Stimulated activated CD8-positive, alpha-beta memory T cell treated with anti-CD3 and anti-CD28 coated beads, Interleukin-7, amount 100 ng/mL, for 4 hours (primary cell): ENCODE measurements at regions not wholly inside any gene's neighbourhood (a gene's known extent, or its start where the extent isn't known, plus 50 kb on each side); places are given as distances from the start of the nearest gene placed in this dataset.
"Not testable (repeated sequence)": the region's sequence is repeated elsewhere in the genome, so short reads cannot be mapped to it uniquely, and the experiment has no call there.

Experiments used
- DNase-seq, 2 donors: peaks; one replicate each; pipeline ENCODE4 v3.0.0-alpha.2; 2020; ENCODE audit warnings: low read depth in 2 of 2

DNA sequence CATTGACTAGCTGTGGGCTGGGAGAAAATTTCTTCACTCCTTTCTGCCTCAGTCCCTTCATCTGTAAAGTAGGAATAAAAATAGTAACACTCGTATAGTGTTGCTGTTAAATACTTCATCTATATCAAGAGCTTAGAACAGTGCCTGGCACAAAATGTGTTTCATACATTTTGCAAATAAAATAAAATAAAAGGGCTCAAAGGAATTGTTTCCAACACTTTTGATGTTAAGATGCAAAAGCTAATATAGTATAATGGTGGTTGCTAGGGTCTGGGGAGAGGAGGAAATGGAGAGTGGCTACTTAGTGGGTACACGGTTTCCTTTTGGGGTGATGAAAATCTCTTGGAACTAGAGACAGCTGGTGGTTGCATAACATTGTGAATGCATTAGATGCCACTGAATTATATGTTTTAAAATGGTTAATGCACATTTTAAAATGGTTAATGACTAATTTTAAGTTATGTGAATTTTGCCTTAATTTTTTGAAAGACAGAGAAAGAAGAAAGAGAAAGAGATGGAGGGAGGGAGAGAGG, 542.1 kb upstream of the ID2 start:
- DNase-seq: no peak

DNA sequence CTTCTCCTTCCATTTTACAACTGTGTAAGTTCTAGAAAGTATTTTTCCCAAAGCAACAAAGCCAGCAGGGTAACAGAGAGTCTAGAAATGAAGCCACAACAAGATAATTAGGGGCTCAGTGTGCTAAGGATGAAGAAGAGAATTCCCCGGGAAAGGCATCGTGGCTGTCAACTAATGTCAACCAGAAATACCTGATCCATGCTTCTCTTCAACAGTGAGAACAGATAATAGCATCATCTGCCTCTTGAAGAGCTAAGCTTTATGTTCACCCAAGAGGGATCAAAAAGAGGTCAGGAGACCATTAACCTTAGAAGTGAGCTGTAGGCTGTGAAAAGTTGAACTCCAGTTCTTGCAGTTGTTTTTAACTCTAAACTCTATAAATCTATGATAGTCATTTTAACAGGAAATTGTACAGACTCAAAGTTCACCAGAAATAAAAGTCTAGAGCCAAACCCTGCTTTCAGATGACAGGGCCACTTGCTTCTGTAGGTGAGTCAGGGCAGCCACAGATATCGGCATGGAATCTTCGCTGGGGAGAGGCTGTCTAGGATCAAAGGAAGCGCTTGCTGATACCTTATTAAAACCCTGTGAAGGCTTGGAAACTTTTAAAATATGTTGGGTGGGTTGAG, 540.7 kb upstream of the ID2 start:
- DNase-seq: no peak

DNA sequence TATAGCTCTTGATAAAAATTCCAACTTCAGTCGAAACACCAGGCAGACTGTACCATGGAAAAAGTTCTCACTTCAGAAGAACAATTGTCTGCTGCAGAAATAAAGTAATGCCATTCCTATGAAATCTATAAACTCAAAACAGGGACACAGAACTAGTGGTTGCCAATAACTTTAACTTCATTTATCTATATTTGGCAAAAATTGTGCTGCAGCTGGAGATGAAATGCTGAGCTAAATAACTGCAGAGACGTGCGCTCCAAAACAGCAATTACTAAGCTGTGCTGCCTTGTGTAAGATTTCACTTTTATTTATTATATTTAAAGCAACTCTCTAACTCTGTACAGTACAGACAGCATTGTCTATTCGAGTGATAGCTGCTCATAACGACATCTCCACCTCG, 540.1 kb upstream of the ID2 start:
- no peak for DNase-seq

DNA sequence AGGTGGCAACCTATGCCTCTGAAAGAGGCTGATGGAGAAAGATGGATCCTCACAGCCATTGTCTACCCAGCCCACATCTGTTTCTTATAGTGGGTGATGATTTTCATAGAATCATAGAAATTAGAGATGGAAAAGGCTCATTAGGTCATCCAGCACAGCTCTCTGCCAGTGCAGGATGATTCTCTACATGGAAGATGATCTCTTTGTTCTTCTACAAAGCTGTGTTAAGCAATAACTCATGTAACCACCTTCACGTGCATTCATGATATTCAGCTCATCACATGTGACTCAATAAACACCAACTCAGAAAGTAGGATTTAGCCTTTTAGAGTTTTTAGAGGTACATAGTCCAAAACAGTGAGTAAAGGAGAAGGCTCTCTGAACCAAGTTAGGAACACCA, 539.4 kb upstream of the ID2 start:
- no peak for DNase-seq

DNA sequence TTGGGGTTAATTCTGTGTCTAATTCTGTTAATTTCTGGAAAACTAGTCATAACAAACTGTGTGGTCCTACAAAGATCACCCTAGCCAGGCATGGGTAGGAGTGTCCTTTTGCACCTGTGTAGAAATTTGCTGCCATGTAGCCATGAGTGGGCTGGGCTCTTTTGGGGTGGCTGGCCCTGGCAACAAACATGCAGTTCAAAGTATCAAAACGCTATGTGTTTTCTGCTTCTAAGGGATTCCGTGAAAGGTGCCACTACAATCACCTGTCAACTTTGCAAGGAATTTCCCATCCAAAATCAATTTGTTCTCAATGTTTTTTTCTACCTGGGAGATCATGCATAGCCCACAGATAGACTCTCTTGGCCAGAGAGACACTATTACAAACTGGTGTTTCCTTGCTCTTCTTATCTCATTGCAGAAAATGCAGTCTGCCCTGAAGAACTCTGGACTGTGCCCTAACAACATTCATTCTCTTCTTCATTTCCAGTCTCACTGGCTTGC, 537.7 kb upstream of the ID2 start:
- no peak for DNase-seq

DNA sequence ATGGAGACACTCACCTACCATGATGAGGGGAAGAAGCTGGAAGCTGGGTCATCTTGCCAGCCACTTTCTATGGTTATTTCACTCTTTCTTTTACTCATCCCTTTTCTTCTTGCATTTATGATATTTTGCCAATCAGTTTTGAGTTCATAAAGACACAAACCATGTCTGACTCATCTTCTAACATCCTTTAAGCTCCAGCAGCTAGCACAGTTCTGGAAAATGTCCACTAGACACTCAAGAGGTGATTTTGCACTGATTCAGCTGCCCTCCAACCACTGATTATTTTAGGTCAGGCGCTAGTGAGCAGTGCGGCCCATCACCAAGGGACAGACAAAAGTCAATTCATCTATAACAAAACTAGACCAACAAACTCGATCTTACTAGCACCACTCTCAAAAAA, 537.1 kb upstream of the ID2 start:
- DNase-seq: no peak

DNA sequence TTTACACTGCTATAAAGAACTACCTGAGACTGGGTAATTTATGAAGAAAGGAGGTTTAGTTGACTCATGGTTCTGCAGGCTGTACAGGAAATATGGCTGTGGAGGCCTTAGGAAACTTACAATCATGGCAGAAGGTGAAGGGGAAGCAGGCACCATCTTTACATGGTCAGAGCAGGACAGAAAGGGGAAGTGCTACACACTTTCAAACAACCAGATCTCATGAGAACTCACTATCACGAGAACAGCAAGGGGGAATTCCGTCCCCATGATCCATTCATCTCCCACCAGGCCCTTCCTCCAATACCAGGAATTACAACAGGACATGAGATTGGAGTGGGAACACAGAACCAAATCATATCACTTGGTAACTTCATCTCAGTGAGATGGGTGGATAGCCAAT, 536.5 kb upstream of the ID2 start:
- not testable (repeated sequence) for DNase-seq

DNA sequence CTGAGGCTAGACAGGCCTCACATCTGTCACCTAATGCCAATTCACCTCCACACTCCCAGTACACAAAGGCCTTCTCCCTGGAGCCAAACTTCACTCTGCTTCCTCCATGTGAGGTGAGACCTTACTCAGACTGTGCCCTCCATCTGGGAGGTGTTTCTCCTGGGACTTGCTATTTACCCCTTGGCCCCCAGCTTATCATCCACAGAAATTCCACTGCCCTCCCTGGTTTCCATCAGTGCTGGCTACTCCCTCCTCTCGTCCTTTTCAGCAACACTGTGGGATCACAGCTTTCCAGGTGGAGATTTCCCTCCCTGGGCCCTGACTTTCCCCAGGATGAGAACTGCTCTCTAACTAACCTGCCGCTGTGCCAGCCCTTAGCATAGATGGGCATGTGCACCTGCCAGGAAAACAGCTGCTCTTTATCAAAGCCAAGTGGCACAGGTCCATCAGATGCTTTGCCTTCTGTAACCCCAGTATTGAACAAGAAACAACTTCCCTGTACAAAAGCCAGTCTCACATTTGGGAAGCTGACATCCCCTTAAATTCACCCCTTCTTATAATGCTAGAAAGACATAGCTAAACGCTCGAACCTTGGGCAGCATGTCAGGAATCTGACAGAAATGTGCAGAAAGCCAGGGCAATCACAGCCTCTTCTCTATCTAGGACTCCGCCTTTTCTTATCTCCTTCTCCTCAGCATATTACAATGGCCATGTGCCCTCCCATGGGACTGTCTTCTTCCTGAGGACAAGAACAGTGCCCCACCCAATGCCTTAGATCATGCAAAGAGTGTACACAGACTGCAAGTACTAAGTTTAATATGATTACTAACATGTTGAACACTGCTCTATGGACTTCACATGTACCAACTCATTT, 535.5 kb upstream of the ID2 start:
- DNase-seq: no peak

DNA sequence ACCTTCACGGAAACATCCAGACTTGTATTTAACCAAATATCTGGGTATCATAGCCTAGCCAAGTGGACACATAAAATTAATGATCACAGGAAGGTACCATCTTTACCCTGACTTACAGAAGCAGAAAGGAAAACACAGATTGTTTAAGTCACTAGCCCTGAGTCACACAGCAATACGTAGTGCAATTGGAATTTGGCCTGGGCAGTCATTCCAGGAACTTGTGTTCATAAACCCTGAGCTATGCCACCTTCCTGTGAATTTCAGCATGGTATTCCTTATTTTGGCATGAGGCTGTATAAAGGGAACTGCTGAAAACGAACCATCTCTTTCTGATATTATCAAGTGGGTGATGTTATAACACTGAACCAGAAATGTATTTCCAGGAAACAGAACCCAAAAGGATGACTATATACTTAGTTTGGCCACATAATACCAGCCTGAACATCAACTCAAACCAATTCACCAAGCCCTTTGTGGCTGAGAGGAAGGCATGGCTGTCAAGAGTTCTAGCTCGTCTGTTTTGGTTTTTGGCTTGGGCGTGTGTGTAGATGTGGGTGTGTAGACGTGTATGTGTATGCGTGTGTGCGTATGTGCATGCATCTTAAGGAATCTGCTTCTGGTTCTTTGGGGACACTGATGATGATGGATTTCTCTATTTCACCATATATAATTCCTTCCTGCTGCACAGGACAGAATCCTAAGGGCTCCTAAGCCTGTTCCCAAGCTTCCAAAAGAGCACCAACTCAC, 533.4 kb upstream of the ID2 start:
- no peak for DNase-seq

DNA sequence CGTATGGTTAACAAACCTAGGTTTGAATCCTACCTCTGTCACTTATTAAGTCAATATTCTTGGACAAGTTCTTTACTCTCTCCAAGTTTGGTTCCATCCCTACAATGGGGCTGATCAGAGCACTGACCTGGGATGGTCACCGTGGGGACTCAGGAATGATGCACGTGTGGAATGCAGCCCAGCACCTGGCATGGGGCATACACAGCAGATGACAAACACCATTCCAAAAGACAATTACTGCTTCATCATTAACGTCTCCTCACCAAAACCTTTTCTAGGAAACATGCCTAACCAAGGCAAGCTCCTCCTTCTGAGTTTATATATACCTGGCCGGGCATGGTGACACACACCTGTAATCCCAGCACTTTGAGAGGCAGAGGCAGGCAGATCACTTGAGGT, 532.9 kb upstream of the ID2 start:
- no peak for DNase-seq

DNA sequence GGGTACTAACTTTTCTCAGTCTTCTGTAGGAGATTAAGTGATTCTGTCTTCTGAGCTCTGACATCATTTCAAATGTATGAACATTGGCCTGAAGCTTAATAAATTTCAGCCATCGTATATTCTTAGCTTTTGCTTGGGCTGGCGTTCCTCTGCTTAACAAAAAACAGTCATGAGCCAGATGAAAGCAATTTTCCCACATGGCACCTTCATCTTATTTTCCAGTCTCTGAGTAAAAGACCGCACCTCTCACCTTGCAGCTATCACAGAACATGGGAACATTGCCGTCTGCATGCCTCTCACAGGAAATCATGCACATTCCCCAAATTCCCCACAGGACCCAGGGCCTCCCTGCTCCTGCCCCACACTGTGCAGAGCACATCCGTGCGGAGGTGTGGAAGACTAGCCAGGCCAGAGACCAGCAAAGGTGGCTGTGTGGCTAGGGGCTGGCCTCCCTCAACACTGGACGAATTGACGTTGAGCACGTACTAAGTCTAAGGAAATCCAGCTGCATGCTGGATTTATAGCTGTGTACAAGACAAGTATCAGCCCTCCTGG, 531.8 kb upstream of the ID2 start:
- no peak for DNase-seq

DNA sequence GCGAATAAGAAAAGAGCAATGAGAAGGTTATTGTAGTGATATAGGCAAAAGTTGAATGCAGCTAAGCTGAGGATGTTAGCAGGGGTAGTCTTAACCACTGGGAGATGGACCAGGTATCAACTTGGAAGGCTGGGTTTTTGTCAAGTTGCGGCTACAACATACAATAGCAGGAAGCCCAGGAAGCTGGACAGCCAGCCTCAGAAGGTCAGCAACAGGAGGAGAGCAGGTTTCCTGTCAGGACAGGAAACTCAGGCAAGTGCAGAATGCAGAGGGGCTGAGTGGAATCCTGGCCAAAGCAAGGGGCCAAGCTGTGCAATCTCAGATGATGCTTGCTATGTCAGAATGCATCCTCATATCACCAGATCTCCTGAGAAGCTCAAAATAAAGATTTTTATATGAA, 530.0 kb upstream of the ID2 start:
- DNase-seq: no peak

DNA sequence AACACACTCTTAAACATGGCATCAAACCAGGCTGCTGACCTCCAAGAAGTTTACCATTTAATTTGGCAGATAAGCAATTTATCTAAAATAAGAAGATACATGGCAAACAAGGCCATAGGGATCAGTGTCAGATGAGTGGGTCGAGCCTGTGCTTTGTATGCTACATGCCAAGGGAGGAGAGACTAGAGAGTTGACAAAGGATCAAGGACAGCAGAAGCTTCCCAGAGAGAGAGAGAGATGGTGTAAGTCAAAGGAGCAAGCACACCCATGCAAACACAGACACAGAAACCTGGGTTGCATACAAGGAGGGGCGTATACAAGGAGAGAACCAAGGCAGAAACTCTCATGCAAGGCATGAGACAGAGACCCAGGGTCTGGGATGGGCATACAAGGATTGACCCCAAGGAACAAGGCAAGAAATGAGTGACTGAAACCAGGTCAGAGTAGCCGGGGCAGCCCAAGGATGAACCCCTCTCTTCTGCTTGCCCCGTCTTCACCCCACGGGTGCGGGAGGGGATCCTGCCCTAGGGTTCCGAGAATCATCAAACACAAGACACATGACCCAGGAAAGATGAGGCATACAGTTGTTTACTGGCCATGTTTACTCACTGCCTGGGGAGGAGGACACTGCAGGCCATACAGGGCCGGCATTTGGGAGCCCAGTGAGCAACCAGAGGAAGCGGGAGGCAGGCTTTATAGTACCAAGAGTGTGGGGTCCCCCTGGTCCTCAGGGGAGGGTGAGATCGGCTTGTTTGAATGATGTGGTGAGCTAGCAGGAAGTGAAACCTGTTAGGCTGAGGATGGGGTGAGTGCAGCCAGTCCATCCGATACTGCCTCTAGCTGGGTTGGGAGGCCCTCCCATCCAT, 529.2 kb upstream of the ID2 start:
- no peak for DNase-seq

DNA sequence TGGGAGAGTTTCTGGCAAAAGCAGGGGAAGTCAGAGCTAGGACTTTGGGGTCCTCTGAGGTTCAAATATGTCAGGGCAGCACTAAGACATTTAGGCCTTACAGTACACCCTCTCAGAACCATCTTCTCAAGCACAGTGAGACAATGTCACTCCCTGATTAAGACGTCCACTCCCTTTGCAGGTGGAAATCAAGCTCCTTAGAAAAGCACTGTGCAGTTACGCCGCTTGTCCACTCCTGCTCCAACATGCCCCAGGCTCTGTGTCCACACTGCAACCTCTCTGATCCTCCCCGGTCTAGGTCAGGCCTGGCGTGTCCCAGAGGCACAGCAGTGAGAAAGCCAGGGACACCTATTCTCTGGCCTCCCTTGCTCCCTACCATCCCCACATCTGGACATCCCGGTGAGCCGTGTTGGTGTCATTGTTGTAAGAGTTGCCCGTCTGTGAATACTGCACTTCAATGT, 528.6 kb upstream of the ID2 start:
- no peak for DNase-seq

DNA sequence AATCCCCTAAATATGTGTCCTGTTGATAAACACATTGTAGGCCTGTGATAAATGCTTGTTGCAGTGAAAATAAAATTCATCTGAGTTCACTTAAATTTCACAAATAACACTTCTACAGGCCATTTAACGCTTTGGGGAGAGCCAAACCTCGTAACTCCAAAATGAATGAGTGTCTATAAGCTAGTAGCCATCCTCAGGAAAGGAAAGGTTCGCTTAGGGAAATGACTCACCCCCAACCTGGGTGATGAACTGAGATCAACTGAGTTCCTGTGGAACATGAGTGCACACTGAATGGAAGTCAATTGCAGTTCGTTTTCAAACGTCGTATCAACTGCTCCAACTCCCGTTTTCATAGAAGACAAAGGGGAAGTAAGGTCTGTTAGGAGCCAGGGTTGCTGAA, 527.6 kb upstream of the ID2 start:
- DNase-seq: no peak

DNA sequence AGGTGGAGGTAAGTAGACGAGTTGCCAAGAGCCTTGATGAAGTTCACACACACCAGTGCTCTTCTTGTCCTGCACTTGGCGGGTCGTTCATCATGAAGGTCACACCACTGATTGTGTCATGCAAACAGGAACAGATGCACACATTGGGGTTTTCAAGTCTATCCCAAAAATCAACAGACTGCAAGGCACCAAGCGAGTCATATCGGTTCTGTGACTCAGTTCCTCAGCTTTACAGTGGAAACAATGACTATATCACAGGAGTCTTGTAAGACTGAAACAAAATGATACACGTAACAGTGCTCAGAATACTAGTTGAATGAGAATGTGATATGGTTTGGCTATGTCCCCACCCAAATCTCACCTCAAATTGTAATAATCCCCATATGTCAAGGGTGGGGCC, 526.9 kb upstream of the ID2 start:
- no peak for DNase-seq

DNA sequence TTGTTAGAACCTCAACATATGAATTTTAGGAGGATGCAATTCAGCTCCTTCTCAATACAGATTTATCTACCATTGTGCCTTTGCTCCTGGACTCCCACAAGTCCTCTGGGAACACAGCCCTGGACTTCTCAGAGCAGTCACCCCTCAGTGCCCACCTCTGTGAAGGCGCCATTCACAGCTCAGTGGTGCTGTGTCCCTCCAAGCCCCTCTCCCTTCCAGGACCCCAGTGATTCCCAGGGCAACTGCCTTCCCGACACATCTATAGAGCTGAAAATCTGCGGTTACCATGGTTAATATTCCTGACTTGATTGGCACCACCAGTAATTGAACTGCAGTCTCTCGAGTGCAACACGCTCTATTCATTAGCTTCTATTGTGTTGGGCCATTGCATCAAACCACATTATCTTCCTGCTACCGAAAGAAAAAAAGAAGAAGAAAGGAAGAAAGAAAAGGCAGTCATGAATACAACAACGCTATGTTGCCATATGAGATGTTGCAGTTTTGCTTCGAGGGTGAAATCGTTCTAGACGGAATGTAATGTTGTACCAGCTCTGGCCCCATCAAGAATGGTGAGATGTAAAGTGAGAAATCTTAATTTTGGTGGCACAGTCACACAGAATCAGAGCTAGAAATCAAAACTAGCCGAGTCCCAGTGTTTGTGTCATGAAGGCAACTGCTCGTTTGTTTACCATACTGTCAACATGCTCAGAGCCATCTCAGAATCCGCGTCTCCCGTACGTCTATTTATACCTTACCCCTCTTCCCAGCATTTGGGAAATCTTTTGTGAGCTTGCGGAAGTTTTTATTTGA, 524.0 kb upstream of the ID2 start:
- no peak for DNase-seq

DNA sequence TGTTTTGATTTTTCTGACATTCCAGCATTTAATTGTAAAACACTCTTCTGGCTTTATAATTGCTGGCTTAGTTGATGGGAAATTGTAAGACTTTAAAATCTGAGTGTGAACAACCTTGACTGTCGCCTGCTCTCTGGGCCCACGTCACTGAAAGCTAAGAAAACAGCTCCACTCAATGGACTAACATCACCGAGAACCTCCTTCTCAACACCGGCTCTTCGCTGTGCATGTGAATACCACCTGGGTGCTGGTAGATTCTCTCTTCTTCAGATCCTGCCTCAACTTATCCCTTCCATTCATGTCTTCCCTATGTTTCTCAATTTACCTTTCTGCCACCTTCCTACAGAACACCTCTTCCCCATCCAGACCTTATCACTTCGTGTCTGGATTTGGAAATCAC, 523.1 kb upstream of the ID2 start:
- no peak for DNase-seq

DNA sequence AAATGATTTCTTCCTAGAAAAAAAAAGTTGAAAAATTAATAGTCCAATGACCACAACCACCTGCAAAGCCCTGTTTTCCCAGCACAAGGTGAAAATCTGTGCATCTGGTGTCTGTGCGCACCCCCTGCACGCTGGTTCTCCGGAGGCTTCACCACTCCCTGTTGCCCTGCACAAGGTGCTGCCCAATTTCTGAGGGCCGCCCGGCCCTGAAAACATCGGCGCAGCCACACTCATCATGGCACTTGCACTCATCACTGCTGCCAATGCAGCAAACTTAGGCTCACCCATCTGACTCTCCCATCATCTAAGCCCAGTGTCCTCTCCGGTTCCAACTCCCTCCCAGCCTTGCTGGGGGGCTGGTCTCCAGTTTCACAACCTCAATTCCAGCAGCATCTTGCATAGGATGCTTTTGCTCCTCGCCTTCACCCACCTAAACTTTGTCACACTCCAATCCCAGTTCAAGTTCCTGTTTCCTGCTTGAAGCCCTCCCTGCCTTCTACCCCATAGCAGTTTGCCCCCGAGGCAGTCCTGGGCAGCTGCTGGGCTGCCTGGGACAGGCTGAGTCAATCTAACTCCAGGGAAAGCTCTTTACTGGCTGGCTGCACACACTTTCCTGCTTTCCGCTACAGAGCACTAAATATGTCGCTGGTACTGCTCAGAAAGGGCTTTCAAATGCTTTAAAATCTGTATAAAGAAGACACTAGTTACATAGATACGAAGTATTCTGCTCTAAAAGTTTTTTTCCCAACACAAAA, 522.5 kb upstream of the ID2 start:
- no peak for DNase-seq
